NCI-H1105 treated with DMSO at 0.1 percent for 48 hours (cell line): ENCODE measurements at regions not wholly inside any gene's neighbourhood (a gene's known extent, or its start where the extent isn't known, plus 50 kb on each side); places are given as distances from the start of the nearest gene placed in this dataset.
"Not testable (repeated sequence)": the region's sequence is repeated elsewhere in the genome, so short reads cannot be mapped to it uniquely, and the experiment has no call there.

ENCODE experiments used
- DNase-seq: peaks from one replicate; lab custom pipeline; 2025; lab: John Stamatoyannopoulos, UW

DNA sequence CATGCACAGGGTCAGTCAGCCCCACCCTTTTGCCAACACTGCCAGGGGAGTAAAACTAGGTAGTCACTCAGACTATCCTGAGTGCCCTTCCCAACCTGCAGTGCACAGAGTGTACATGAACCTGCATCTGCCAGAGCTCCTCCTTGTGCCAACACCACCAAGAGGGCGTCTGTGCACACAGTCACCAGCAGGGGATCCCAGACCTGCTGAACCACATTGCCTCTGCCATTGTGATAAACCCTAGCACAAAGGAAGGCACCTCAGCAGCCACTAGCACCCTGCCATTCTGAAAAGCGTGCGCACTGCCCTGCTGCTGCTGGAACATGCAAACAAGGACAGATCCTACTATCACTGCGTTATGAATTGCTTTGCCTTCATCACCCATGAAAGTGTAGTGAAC lies 247.8 kb upstream of the POU3F4 start:
- no peak for DNase-seq

DNA sequence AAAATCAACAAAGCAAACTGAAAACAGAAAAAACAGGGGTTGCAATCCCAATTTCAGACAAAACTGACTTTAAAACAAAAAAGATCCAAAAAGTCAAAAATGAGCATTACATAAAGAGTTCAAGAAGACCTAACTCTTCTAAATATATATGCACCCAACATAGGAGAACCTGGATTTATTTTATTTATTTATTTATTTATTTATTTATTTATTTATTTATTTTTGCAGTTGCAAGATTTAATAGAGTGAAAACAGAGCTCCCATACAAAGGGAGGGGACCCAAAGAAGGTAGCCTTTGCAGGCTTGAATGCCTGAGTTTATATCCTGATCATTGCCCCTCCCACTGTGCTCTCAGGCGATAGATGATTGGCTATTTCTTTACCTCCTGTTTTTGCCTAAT lies 245.9 kb upstream of the POU3F4 start:
- DNase-seq = not testable (repeated sequence)

DNA sequence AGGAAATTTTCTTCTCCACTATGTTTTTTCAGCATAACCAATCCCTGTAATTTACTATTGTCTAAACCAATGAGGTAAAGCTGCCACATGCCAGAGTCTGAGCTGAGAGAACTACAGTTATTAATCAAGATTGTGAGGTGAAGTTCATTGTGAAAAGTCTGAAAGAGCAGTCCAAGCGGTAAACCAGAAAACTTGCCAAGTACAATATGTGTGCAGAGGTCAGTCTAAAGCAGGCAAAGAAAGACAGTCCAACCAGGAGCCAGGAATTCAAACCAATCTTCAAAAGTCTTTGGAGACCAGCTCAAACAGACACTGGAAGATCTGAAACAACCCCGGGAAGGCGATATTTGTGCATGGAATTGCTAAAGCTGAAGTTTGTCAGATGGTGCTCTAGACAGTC lies 229.1 kb upstream of the POU3F4 start:
- DNase-seq = no peak

DNA sequence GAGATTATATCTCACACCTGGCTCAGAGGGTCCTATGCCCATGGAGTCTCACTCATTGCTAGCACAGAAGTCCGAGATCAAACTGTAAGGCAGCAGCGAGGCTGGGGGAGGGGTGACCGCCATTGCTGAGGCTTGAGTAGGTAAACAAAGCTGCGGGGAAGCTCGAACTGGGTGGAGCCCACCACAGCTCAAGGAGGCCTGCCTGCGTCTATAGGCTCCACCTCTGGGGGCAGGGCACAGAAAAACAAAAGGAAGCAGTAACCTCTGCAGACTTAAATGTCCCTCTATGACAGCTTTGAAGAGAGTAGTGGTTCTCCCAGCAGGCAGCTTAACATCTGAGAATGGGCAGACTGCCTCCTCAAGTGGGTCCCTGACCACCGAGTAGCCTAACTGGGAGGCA lies 221.5 kb upstream of the POU3F4 start:
- not testable (repeated sequence) for DNase-seq

DNA sequence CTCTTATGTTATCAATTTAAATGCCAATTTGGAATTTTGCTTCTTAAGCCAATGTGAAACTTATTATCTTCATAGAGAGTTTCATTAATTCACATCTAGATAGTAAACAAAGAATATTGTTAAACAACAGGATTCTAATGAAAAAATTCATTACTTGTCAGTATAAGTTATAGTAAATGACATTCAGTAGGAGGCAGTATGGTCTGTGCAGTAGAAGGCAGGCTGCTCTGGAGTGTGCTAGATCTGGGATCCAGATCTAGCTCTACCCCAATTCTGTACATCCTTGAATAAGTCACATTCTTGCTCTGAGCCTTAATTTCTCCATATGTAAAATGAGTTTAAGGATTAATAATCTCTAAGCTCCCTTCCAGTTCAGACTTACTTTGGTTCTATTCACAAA lies 202.7 kb upstream of the POU3F4 start:
- DNase-seq = no peak

DNA sequence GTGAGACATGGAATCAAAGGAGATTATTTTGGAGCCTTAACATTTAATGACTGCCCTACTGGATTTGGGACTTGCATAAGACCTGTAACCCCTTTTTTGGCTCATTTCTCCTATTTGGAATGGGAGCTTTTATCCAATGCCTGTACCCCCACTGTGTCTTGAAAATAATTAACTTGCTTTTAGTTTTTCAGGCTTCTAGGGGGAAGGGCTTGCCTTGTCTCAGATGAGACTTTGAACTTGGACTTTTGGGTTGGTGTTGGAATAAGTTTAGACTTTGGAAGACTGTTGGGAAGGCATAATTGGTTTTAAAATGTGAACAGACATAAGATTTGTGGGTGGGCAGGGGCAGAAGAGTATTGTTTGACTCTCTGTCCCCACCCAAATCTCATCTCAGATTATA lies 189.1 kb upstream of the POU3F4 start:
- no peak for DNase-seq

DNA sequence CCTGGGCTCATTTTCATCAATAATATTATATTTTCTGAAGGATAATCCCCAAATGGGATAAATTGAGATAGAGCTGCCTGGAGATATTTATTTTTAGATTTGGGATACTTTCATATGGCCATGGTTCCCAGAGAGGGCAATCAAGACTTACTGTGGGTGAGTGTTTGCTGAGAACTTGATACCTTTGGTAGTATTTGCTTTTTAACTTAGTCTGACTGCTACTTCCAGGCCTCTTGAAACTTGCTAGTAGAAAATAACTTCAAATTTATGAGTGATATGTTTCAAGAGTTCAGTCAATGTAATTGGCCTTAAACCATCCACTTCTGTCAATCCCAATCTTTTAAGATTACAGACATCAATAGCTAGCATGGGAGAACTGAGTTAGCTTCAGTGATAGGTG lies 181.6 kb upstream of the POU3F4 start:
- no peak for DNase-seq

DNA sequence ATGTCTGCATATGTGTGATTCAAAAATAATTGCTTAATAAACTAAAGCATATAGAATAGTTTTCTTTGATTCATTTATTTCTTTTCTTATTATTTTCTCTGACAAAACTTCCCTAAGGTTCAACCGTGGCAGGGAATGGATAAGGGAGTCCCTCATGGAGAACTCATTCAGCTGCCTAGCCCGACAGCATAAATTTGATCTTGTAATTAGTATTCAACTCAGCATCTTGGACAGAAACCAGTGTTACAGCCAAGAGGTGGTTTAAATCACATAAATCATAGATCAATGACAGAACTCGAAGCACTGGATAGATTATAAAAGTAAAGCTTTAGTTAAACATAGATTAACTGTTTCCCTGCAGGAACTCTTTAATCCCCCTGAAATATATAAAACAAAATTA lies 174.3 kb upstream of the POU3F4 start:
- peak; percentile 22 for DNase-seq

DNA sequence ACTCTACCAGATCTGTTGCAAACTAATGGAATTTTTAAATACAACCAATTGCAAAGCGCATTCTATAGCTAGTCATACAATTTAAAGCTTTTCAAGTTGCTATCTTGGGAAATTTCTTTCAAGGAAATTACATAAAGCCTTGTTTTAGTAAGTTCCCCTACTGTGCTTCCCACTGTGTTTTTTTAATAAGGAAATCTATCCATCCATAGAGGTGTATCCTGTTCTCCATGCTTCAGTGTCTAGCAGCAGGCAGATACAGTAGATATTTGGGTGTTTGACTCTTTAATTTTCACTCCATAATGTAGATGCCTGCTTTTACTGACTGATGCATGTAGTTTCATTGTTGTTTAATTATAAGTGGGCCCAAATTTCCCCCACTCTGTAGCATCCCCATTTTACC lies 171.6 kb upstream of the POU3F4 start:
- no peak for DNase-seq

DNA sequence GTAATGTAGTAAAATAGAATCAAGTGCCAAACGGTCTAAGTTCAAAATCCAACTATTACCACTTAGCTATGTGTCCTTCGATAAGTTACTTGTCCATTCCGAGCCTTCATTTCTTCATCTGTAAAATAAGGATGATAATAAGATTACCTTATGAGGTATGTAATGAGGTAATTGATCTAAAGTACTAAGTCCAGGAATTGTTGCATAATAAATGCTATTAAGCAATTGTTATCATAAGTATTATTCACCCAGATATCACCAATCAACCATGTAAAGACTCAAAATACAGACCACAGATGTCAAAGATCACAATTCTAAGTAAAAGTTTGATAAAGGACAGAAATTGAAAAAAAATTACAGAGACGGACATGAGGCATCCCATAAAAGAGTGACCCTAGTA lies 168.4 kb upstream of the POU3F4 start:
- DNase-seq = no peak

DNA sequence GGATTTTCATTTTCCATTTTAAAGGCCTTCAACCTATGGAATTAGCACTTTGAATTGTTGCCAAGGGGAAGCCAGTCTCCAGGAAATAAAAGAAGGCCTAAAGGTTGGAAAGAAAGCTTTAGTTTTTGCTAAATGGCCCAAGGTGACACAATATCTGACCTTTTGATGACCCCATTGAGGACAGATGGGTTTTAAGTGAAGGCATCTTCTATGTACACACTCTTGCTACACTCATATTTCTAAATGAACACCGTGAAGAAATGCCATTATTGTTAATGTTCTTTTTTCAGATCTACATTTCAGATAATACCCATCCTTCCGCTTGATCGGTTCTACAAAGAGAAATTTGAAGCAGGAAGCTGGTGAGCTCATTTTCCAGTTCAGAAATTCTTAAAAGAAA lies 162.8 kb upstream of the POU3F4 start:
- DNase-seq = no peak
